NCI-H2227 (cell line): ENCODE measurements at regions not wholly inside any gene's neighbourhood (a gene's known extent, or its start where the extent isn't known, plus 50 kb on each side); places are given as distances from the start of the nearest gene placed in this dataset.
"Not testable (repeated sequence)": the region's sequence is repeated elsewhere in the genome, so short reads cannot be mapped to it uniquely, and the experiment has no call there.

Source experiments
- DNase-seq: peaks from one replicate; lab custom pipeline; 2025; ENCODE audit not compliant: unreplicated experiment; lab: John Stamatoyannopoulos, UW

DNA sequence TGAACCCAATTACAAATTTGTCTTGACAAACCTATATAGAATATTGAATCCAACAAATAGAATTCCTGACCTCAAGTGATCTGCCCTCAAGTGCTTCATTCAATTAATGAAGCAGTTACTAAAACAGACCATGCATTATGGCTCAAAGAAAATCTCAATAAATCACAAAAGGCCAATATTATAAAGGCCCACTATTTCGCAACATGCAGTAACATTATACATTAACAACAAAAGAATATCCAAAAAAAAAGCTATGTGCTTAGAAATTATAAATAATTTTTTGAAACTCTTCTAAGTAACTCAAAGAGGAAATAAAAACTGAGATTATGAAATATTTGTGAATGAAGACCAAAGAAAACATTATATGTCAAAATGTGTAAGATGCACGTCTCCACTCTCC lies 177.7 kb downstream of the ZNF674 start:
- no peak for DNase-seq

DNA sequence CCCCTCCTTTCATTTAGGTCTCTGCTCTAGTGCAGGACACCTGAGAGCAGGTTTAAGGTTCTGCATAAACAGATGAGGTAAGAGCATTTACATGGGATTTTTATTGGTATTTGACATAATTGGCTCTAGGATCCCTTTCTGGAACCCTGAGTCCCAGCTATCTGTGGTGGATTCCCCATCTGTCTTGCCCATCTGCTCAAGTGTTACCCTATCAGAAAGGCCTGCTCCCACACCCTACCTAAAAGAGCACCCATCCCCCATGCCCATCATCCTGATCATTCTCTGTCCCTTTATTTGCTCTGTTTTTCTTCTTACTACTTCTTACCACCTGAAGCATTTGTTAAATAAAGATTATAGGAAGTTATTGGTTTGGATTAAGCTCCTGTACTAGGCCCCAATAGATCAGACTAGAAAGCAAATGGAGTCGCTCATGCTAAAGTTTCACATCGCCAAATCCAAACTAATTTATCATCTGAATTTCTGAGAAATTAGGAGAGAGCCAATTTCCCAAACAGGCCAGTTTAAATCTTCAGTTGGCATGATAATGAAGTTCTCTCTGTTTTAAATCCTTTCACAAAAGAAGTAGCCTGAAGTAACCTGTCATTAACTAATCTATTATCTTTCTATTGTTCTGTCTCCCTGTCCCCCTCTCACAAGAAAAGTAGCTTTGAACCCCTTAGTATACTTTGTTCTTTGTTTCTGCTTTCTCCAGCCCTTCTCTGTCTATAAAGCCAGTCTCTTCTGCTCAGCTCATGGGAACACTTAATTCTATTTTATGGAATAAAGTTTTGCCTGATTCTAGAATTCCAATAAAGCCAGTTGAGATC lies 178.6 kb downstream of the ZNF674 start:
- DNase-seq: no peak

GRCh38 chrX:46354481-46354880 lies 190.7 kb downstream of the ZNF674 start:
- no peak for DNase-seq

GRCh38 chrX:46341767-46342322 lies 203.4 kb downstream of the ZNF674 start:
- no peak for DNase-seq

DNA sequence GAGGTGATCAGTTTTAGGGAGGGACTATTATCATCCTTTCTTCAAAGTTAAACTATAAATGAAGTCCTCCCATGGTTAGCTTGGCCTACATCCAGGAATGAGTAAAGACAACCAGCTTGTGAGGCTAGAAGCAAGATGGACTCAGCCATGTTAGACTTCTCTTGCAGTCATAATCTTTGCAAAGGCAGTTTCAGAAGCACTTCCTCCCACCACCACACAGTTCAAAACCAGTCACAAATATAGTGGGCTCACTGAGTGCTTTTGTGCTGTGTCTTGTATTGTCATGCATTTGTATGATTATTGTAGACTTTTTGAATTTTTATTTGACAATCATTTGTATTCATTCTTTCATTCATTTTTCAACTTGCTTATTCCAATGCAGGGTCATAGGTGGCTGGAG lies 204.5 kb downstream of the ZNF674 start:
- DNase-seq: no peak

GRCh38 chrX:46333550-46333949 lies 211.7 kb downstream of the ZNF674 start:
- no peak for DNase-seq

DNA sequence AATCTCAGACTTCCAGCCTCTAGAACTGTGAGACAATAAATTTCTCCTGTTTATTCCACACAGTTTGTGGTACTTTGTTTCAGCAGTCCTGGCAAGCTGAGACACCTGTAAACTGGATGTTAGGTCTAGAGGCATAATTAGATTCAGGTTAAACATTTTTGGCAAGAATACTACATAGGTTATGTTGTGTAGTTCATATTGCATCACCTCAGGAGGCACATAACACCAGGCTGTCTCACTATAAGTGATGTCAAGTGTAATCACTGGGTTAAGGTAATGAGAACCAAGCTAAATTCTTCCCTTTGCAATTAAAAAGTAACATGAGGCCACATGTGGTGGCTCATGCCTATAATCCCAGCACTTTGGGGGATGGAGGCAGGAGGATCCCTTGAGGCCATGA lies 214.2 kb downstream of the ZNF674 start:
- DNase-seq: no peak

GRCh38 chrX:46330513-46330912 lies 214.7 kb downstream of the ZNF674 start:
- no peak for DNase-seq

- no peak for DNase-seq
These were observed 217.1 kb downstream of the ZNF674 start for GRCh38 chrX:46328133-46328532.

- DNase-seq: no peak
These were observed 217.6 kb downstream of the ZNF674 start for GRCh38 chrX:46327566-46328115.

DNA sequence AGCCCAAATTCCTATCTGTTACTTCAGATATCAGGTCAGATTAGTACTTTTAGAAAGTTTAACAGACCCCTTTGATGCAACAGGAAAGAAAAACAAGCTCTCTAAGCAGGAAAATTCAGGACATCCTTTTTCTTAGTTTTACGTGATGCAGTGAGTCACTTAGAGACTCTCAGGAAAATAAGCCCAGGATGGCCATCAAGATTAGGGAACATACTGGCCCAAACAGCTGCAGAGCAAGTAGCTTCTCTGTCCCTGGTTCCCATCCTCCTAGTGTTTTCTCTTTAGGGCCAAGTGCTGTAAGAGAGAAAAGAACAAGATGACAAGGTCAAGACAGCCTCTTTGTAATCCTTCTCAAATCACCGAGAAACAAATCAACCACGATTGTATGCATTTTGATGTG lies 219.1 kb downstream of the ZNF674 start:
- no peak for DNase-seq

GRCh38 chrX:46325312-46325877 lies 219.8 kb downstream of the ZNF674 start:
- DNase-seq: no peak

DNA sequence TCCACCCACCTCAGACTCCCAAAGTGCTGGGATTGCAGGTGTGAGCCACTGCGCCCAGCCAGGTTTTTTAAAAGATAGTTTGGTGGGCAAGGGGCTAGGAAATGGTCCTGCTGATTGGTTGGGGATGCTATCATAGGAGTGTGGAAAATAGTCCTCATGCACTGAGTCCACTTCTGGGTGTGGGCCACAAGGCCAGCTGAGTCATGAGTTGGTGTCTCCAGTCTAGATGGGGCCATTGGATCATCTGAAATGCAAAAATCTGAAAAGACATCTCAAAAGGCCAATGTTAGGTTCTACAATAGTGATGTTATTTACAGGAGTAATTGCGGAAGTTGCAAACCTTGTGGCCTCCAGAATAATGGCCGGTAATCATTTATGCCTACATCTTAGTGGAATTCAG lies 221.1 kb downstream of the ZNF674 start:
- no peak for DNase-seq

GRCh38 chrX:46322929-46323328 lies 222.3 kb downstream of the ZNF674 start:
- DNase-seq: not testable (repeated sequence)

DNA sequence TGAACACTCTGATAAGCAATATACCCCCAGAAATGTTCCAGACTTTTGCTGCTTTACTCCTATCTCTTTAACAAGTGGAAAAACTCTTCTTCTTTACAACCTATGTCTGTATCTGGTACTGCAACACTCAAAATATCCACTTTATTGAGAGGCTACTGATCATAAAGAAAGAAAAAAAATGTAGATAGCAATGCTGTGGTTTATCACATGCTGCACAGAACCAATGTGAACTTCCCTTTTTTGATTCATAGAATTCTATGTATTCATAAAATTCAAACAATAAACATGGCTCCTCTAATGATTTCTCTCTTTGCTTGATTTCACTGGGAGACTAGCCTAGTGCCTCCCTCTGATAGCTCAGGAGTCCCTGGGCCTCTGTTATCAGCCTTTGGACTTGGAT lies 223.5 kb downstream of the ZNF674 start:
- no peak for DNase-seq

GRCh38 chrX:46319750-46320149 lies 225.5 kb downstream of the ZNF674 start:
- no peak for DNase-seq

DNA sequence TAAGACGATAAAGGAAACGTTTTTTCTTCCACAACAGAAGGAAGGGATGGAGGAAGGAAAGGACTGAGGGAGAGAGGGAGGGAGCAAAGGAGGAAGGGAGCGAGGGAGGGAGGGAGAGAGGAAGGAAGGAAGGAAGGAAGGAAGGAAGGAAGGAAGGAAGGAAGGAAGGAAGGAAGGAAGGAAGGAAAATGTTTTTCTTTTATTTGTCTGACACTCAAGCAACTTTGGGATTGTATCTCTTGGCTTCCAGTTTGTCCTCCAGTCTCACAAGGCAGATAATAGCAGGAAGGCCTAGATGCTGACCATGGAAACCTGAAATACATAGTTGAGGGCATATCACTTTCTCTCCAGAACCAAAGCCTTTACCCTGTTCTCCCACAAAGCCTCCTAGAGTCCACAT lies 226.7 kb downstream of the ZNF674 start:
- no peak for DNase-seq

DNA sequence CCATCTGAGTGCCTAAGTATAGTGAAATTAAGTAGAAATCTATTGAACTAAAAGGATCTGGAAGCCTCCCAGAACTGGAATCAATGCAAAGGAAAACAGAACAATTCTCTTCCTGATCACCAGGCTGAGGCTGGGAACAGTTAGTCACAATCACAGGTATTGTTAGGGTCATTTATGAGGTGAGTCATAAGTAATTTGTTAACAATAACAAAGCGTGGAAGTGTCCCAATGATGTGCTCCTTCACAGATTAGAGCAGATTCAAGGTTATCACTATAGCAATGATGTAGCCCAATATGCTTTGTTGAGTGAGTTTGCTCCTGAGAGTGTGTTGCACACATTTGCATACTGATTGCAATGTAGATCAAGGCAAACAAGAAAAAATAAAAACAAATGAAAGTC lies 228.1 kb downstream of the ZNF674 start:
- no peak for DNase-seq

DNA sequence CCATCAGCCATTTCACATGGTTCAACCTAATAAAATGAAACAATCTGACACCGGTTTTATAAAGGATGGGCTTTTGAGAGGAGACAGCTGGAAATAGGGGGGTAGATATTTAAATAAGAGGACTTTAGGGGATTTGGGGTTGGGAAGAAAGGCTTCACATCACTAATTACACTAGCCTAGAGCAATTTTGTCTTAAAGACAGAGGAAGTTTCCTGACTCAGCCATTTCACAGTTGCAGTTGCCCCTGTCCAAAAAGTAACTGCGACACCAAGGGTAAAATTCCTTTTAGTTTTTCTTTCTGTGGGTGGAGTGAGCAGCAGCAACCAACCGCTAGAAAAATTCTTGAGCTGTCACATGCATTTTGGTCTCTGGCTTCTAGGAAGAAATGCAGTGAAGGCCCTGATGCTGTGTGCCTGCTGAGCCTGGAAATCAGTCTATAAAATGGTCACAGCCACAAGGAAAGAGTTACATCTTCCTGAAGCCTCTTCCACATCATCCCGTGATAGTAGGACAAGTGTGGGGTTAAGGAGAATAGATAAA lies 233.6 kb downstream of the ZNF674 start:
- DNase-seq: no peak

GRCh38 chrX:46310815-46311497 lies 234.3 kb downstream of the ZNF674 start:
- no peak for DNase-seq

- no peak for DNase-seq
These were observed 237.1 kb downstream of the ZNF674 start for GRCh38 chrX:46308110-46308509.
